HCT116 (cell line): ENCODE measurements at regions not wholly inside any gene's neighbourhood (a gene's known extent, or its start where the extent isn't known, plus 50 kb on each side); places are given as distances from the start of the nearest gene placed in this dataset.

Experiments used
- ATAC-seq: fragments of 200-7000 bp; cut with Tn5 transposase; 2 replicates; pipeline ENCODE4 v1.9.1; 2020; ENCODE audit warnings: mild to moderate bottlenecking, moderate library complexity
- BruUV-seq: library from RNA; stranded (reverse); fragments of 400-500 nt; replicated peaks from 2 replicates; lab custom pipeline; 2021; lab: Mats Ljungman, UMichigan
- CTCF ChIA-PET: fragments of 300-600 bp; sonication (Branson Sonifier 250); formaldehyde crosslinking; loops from one replicate; lab custom pipeline; 2021; ENCODE audit warnings: antibody characterized with exemption; lab: Charles Lee
- POLR2A ChIA-PET: fragments of 300-600, 350-600 bp; sonication (Branson Sonifier 250); formaldehyde crosslinking; loops from one replicate; lab custom pipeline; 2021; ENCODE audit warnings: antibody characterized with exemption; lab: Charles Lee
- RAD21 ChIA-PET, 2 experiments: fragments of 300-600 bp; sonication (Branson Sonifier 250); formaldehyde crosslinking; loops; one replicate each; lab custom pipeline; 2023; ENCODE audit warnings: low total read pairs in 2 of 2; ENCODE audit not compliant: uncharacterized antibody in 2 of 2, unreplicated experiment in 2 of 2, low non-redundant PET in 1 of 2; lab: Charles Lee
- DNase-seq: peaks from one replicate; pipeline ENCODE4 v3.0.0-alpha.2; 2010; ENCODE audit warnings: low read depth, low spot score
- H2AFZ ChIP-seq: fragments of 200-600 bp; shearing (Covaris generic), sonication (generic); 2 replicates; pipeline ENCODE4 v1.6.1; 2017; ENCODE audit warnings: low read depth, mixed run types, mixed read lengths, antibody characterized with exemption, low read length; ENCODE audit not compliant: poor library complexity, severe bottlenecking
- H3K27ac ChIP-seq: 2 replicates; pipeline ENCODE4 v1.5.1; 2012; ENCODE audit warnings: low read depth, low read length
- H3K27me3 ChIP-seq: fragments of 200-600 bp; sonication (generic); 2 replicates; pipeline ENCODE4 v1.6.1; 2016; ENCODE audit warnings: mixed run types, low read length, mixed read lengths; ENCODE audit not compliant: insufficient read depth
- H3K36me3 ChIP-seq, 2 experiments: fragments of 200-500 bp in 1 of 2; fragments of 200-600 bp in 1 of 2; sonication (Bioruptor generic) in 1 of 2; sonication (generic) in 1 of 2; 2 replicates each; pipeline versions ENCODE4 v1.5.1 to v1.6.1; 2014 to 2016; ENCODE audit warnings: low read length in 2 of 2, inconsistent platforms in 1 of 2, mixed read lengths in 1 of 2, mixed run types in 1 of 2; ENCODE audit not compliant: insufficient read depth in 2 of 2, control insufficient read depth in 1 of 2
- H3K4me1 ChIP-seq, 2 experiments: fragments of 200-600 bp in 1 of 2; sonication (generic) in 1 of 2; 2 replicates each; pipeline versions ENCODE4 v1.5.1 to v1.6.1; 2012 to 2017; ENCODE audit warnings: low read length in 2 of 2, inconsistent platforms in 1 of 2, mild to moderate bottlenecking in 1 of 2, mixed read lengths in 1 of 2, mixed run types in 1 of 2, moderate library complexity in 1 of 2; ENCODE audit not compliant: insufficient read depth in 2 of 2, control insufficient read depth in 1 of 2
- H3K4me2 ChIP-seq: fragments of 200-600 bp; sonication (generic); 2 replicates; pipeline ENCODE4 v1.6.1; 2017; ENCODE audit warnings: mixed run types, low read length, mixed read lengths
- H3K4me3 ChIP-seq, 2 experiments: fragments of 200-600 bp in 1 of 2; sonication (generic) in 1 of 2; replicated peaks in 1 of 2; 2 replicates each; pipeline ENCODE4 v1.5.1; 2011 to 2016; ENCODE audit warnings: low read length in 2 of 2, control low read depth in 1 of 2, low read depth in 1 of 2, mild to moderate bottlenecking in 1 of 2, mixed read lengths in 1 of 2, mixed run types in 1 of 2
- H3K79me2 ChIP-seq: fragments of 200-600 bp; sonication (generic); 2 replicates; pipeline ENCODE4 v1.6.1; 2017; ENCODE audit warnings: mild to moderate bottlenecking, mixed run types, low read length, moderate library complexity, mixed read lengths; ENCODE audit not compliant: insufficient read depth
- H3K9ac ChIP-seq: fragments of 200-600 bp; sonication (generic); 2 replicates; pipeline ENCODE4 v1.6.1; 2016; ENCODE audit warnings: low read length, mixed read lengths
- H3K9me2 ChIP-seq: fragments of 200-600 bp; sonication (generic), shearing (Covaris generic); 2 replicates; pipeline ENCODE4 v1.6.1; 2017; ENCODE audit warnings: mixed run types, mild to moderate bottlenecking, moderate library complexity; ENCODE audit not compliant: insufficient read depth
- H3K9me3 ChIP-seq, 2 experiments: fragments of 200-500 bp in 1 of 2; fragments of 200-600 bp in 1 of 2; sonication (Bioruptor generic) in 1 of 2; sonication (generic) in 1 of 2; 2 replicates each; pipeline ENCODE4 v1.6.1; 2014 to 2017; ENCODE audit warnings: low read length in 2 of 2, mixed read lengths in 2 of 2, inconsistent platforms in 1 of 2, low read depth in 1 of 2, mild to moderate bottlenecking in 1 of 2, mixed run types in 1 of 2, moderate library complexity in 1 of 2; ENCODE audit not compliant: control insufficient read depth in 1 of 2, insufficient read depth in 1 of 2
- H4K20me1 ChIP-seq: fragments of 200-600 bp; sonication (generic), shearing (Covaris generic); 2 replicates; pipeline ENCODE4 v1.6.1; 2017; ENCODE audit warnings: mixed run types, mild to moderate bottlenecking, moderate library complexity; ENCODE audit not compliant: insufficient read depth
- CBX3 ChIP-seq: IDR thresholded peaks from 2 replicates; pipeline ENCODE4 v1.6.1; 2012; ENCODE audit warnings: low read depth
- CEBPB ChIP-seq: IDR thresholded peaks from 2 replicates; pipeline ENCODE4 v1.6.1; 2012; ENCODE audit warnings: low read depth
- CTCF ChIP-seq, 3 experiments: fragments of 200-600 bp in 1 of 3; sonication (generic) in 1 of 3; IDR thresholded peaks in 2 of 3; conservative IDR thresholded peaks in 1 of 3; 2 replicates each; pipeline ENCODE4 v1.5.1; 2012 to 2017; ENCODE audit warnings: low read depth in 2 of 3, low read length in 2 of 3, antibody characterized with exemption in 1 of 3, borderline replicate concordance in 1 of 3, control low read depth in 1 of 3, mild to moderate bottlenecking in 1 of 3, mixed read lengths in 1 of 3, mixed run types in 1 of 3, moderate library complexity in 1 of 3; ENCODE audit not compliant: insufficient read depth in 1 of 3
- EGR1 ChIP-seq: IDR thresholded peaks from 2 replicates; pipeline ENCODE4 v1.6.1; 2012; ENCODE audit warnings: low read depth
- ELF1 ChIP-seq: IDR thresholded peaks from 2 replicates; pipeline ENCODE4 v1.6.1; 2012; ENCODE audit warnings: low read depth, borderline replicate concordance
- EZH2 ChIP-seq: fragments of 200-600 bp; sonication (generic); IDR thresholded peaks from 2 replicates; pipeline ENCODE4 v1.6.1; 2017; ENCODE audit warnings: antibody characterized with exemption, mixed run types
- EZH2phosphoT487 ChIP-seq: fragments of 200-600 bp; IDR thresholded peaks from 2 replicates; pipeline ENCODE4 v1.6.1; 2018; ENCODE audit warnings: antibody characterized with exemption, borderline replicate concordance
- FOSL1 ChIP-seq: IDR thresholded peaks from 2 replicates; pipeline ENCODE4 v1.6.1; 2012; ENCODE audit warnings: low read depth
- JUND ChIP-seq: IDR thresholded peaks from 2 replicates; pipeline ENCODE4 v1.6.1; 2012
- MAX ChIP-seq: IDR thresholded peaks from 2 replicates; pipeline ENCODE4 v1.6.1; 2012
- POLR2A ChIP-seq: IDR thresholded peaks from 2 replicates; pipeline ENCODE4 v1.7.0; 2011; ENCODE audit warnings: borderline replicate concordance; ENCODE audit not compliant: insufficient read depth, insufficient read length; ENCODE audit errors: extremely low read depth
- POLR2AphosphoS5 ChIP-seq: IDR thresholded peaks from 2 replicates; pipeline ENCODE4 v1.6.1; 2011; ENCODE audit warnings: mild to moderate bottlenecking, low read depth, low read length, moderate library complexity
- RAD21 ChIP-seq: IDR thresholded peaks from 2 replicates; pipeline ENCODE4 v1.6.1; 2012; ENCODE audit warnings: low read depth, mild to moderate bottlenecking
- REST ChIP-seq: IDR thresholded peaks from 2 replicates; pipeline ENCODE4 v1.6.1; 2012; ENCODE audit warnings: low read depth
- SIN3A ChIP-seq: IDR thresholded peaks from 2 replicates; pipeline ENCODE4 v1.6.1; 2012; ENCODE audit warnings: low read depth
- SP1 ChIP-seq: IDR thresholded peaks from 2 replicates; pipeline ENCODE4 v1.6.1; 2012; ENCODE audit warnings: low read depth
- TCF7L2 ChIP-seq: IDR thresholded peaks from 2 replicates; pipeline ENCODE4 v1.7.0; 2011; ENCODE audit warnings: borderline replicate concordance, inconsistent platforms; ENCODE audit not compliant: insufficient read depth, insufficient read length; ENCODE audit errors: extremely low read depth
- YY1 ChIP-seq: IDR thresholded peaks from 2 replicates; pipeline ENCODE4 v1.6.1; 2011; ENCODE audit warnings: low read length, low read depth, moderate library complexity, mild to moderate bottlenecking; ENCODE audit not compliant: insufficient replicate concordance; ENCODE audit errors: extremely low read depth
- ZBTB33 ChIP-seq: IDR thresholded peaks from 2 replicates; pipeline ENCODE4 v1.6.1; 2011; ENCODE audit warnings: mild to moderate bottlenecking, low read length, moderate library complexity; ENCODE audit not compliant: insufficient replicate concordance; ENCODE audit errors: extremely low read depth
- ZFX ChIP-seq: fragments of 450-650 bp; IDR thresholded peaks from 2 replicates; pipeline ENCODE4 v1.6.1; 2017
- ZNF274 ChIP-seq: fragments of 200-500 bp; sonication (Bioruptor generic); IDR thresholded peaks from 2 replicates; pipeline ENCODE4 v1.6.1; 2014; ENCODE audit warnings: mild to moderate bottlenecking, low read depth, low read length, inconsistent platforms
- intact Hi-C: fragments of 100-400 bp; cut with micrococcal nuclease; formaldehyde crosslinking; loops from 2 replicates; pipeline ENCODE4 v1.10.0; 2022

- Histone ChIP-seq H3K9me3 (no peaks in the 10 kb centered on the region), H3K27ac (no peak overlapping the region), H3K4me2 (peak overlapping the region; percentile 64), H3K9me2 (no peaks in the 10 kb centered on the region), H3K36me3 (no peaks in the 10 kb centered on the region), H3K4me3 (peak overlapping the region in 1 of 2 experiments; percentile 26; a peak in 2 of 4 replicates), H4K20me1 (no peaks in the 10 kb centered on the region), H3K27me3 (no peaks in the 10 kb centered on the region), H3K79me2 (no peaks in the 10 kb centered on the region), H3K4me1 (peaks cover 23 to 83% of the 10 kb centered on the region in 2 experiments), H2AFZ (peak overlapping the region; percentile 83), H3K9ac (peak overlapping the region; percentile 54)
- BruUV-seq: no TSS peak
- intact Hi-C loops: no loop called here
- ATAC-seq (no peak), DNase-seq (peak; percentile 50)
- CTCF ChIA-PET: no interaction called here
- RAD21 ChIA-PET: no interaction called here
- POLR2A ChIA-PET: no interaction called here
- peak; percentile 27; the same call in 1 of the 2 replicates for TF ChIP-seq MAX
- no peak; the same call in 1 of the 2 replicates for TF ChIP-seq CBX3
- TF ChIP-seq ZNF274: no peak
- TF ChIP-seq ZBTB33: no peak
- TF ChIP-seq REST: no peak
- peak; percentile 78 for TF ChIP-seq YY1
- TF ChIP-seq TCF7L2: no peak
- no peak for TF ChIP-seq ZFX
- TF ChIP-seq SP1: peak; percentile 37; the same call in 1 of the 2 replicates
- TF ChIP-seq CEBPB: no peak
- TF ChIP-seq FOSL1: peak; percentile 82
- no peak for TF ChIP-seq POLR2AphosphoS5
- no peak for TF ChIP-seq RAD21
- no peak for TF ChIP-seq EZH2phosphoT487
- TF ChIP-seq CTCF (IDR thresholded peaks at IDR 0.05 in 2 of 3, conservative IDR thresholded peaks at IDR 0.05 in 1 of 3; ENCODE audit: borderline replicate concordance in 1 of 3, insufficient read depth in 1 of 3, low read depth in 2 of 3, low read length in 2 of 3): no peak
- peak; percentile 78 for TF ChIP-seq JUND
- TF ChIP-seq EGR1: peak; percentile 17; the same call in 1 of the 2 replicates
- no peak for TF ChIP-seq EZH2
- TF ChIP-seq ELF1: no peak
- no peak for TF ChIP-seq POLR2A
- TF ChIP-seq SIN3A: no peak
These were observed 184.9 kb upstream of the TENT5A start for GRCh38 chr6:81937296-81937937.
